Activated T-cell treated with anti-CD3 and anti-CD28 coated beads for 48 hours (primary cell): ENCODE measurements at regions not wholly inside any gene's neighbourhood (a gene's known extent, or its start where the extent isn't known, plus 50 kb on each side); places are given as distances from the start of the nearest gene placed in this dataset.

Experiments
- DNase-seq: peaks from one replicate; pipeline ENCODE4 v3.0.0-alpha.2; 2020; ENCODE audit warnings: low read depth

DNA sequence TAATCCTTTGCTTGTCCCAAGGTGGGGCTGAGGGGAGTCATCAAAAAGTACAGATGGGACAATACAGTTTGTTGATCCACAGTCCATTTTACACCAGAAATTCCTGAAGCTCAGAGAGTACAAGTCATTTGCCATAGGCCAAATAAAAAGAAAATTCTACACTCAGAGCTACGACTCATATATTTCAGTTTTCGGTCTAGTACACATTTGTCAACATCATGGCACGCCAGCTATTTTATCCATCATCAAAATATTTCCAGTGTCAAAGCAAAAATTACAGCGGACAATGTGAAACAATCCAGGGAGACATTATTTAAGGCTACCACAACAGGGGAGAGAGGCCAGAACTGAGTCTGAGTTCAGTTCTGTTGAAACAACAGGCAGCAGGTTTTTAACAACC, 587.5 kb upstream of the DSEL start:
- no peak for DNase-seq

DNA sequence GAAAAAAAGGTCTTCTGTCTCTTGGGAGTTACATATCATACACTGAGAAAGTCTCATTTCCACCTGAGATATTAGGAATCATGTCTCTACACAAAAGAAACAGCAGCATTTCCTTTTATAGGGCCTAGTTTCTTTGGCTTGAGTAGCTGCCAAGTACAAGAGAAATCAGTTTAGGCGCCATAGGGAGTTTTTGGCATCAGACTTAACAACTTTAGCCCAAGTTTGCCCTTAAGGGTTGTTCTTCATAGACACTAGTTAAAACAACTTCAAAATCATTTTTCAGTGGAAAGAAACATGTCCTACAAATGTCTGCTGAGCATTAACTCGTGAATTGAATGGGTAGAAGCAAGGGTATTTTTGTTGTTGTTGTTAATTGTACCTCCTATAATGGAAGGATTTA, 587.0 kb upstream of the DSEL start:
- no peak for DNase-seq

DNA sequence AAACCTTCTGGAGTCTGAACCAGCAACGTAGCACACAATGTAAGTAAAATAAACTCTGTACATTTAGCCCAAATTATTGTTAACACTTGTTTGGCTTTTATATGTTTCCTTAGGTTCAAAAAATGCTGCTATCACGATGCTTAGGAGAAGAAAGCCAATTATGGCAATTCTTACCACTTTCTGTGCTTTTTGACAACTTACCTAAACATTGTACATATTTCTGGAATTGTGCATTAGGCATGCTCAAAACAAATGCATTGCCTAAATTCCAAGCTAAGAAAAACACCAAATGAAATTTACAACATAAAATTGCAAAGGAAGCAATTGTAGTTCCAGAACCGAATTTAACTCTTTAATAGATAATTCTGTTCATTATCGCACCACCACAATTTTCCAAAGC, 585.6 kb upstream of the DSEL start:
- DNase-seq = no peak

DNA sequence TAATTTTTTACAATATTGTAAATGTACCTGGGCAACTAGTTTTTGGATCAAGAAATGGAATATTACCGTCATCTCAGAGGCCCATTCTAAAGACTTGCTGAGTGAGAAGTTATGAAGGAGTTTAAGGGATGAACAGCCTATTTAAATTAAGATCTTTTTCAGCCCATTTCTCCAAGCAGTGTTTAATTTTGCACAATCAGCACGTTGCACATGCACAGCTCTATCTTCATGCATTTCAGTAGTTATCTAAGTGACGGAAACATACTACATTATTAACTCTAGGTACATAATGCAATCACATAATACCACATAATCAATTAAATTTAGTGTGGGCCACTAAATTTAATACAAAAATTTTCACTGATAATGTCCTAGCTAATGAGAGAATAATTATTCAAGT, 582.1 kb upstream of the DSEL start:
- DNase-seq = no peak

DNA sequence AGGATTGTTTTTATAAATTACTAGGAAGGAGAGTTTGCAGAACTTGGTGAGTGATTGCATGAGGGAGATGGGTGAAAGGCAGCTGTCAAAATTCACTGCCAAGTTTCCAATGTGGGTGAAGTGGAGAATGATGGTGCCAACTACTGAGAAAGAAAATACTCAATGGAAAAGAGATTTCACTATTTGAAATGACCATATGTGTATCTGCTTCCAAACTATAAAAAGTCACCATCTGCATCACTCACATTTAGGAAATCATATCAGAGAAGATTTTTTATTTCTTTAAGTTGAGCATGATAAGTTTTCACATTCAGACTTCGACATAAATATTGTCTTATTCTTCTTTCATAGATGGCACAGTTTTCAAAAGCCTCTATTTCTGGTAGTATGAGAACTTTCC, 570.0 kb upstream of the DSEL start:
- no peak for DNase-seq

DNA sequence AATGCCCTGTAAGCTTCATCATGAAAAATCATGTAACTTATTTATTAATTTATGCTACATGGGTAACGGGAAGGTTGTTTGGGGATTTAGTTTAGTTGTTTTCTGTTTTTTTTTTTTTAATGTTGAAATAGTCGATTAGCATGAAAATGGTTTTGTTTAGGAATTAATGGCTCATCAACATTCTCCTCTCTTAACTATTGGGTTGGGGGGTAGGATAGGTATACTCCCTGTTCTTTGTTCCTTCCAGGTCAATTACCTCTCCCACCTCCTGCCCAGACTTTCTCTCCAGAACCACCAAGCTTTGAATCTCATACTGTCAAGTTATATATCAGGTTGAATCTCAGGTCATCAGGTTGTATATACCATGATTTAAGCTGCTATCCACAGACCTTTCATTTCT, 568.7 kb upstream of the DSEL start:
- no peak for DNase-seq

DNA sequence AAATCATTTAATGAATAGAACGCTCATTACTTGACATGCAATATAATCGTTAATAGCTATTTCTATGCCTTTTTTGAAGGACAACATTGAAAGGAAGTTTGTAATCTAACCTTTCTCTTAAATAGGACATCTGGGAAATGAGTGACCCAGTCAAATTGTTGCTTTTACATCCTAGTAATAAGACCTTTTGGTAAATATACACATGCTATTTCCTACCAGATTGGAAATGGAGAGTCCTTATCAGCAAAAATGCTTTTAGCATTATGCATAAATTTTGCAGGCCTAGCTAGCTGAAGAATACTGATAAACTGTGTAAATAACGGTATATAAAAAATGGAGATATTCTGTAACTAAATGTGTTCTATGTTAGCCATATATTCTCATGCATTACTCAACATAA, 567.3 kb upstream of the DSEL start:
- no peak for DNase-seq

DNA sequence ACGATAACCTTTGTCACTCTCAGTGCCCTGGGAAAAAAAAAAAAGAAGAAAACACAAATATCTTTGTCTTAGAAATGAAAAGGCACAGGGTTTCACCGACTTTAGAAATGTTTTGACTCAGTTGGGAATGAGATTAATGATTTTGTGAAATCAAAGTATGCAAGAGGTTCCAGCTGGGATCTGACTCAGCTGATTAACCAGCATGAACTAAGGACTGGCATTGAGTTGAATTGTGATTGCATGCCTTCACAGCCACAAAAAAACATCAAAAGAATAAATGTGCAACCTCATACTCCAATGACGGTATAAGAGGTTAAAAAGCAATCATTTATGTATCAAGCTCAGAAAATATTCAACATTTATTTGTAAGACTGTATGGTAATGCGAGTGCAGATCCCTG, 566.6 kb upstream of the DSEL start:
- DNase-seq = no peak

DNA sequence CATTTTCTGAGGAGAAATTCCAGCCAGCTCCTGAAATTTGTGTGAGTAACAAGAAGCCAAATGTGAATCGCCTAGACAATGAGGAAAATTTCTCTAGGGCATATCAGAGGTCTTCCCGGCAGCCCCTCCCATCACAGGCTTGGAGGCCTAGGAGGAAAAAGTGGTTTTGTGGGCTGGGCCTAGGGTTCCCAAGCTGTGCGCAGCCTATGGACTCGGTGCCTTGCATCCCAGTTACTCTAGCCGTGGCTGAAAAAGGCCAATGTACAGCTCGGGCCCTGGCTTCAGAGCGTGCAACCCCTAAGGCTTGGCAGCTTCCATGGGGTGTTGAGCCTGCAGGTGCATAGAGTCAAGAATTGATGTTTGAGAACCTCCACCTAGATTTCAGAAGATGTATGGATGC, 556.2 kb upstream of the DSEL start:
- no peak for DNase-seq

DNA sequence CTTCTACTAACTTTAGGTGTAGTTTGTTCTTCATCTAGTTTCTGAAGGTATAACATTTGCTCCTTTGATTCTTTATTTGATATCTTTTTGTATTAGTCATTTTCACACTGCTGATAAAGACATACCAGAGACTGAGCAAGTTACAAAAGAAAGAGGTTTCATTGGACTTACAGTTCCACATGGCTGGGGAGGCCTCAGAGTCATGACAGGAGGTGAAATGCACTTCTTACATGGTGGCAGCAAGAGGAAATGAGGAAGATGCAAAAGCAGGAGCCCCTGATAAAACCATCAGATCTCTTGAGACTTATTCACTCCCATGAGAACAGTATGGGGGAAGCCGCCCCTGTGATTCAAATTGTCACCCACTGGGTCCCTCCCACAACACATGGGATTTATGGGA, 544.4 kb upstream of the DSEL start:
- DNase-seq = no peak

DNA sequence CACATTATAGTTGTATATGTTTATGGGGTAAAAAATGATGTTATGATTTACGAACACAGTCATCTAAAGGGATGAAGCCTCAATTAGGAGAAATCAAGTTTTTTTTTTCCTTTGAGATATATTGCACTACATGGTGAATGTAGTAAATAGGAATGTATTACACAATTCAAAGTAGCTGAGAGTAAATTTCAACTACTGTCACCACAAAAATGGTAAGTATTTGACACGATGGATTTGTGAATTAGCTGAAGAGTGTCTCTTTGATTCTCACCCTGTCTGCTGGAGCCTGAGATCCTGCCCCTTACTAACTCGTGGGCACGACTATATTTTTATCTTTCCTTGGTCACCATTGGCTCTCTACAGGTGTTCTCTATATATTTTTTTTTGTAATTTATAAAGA, 540.4 kb upstream of the DSEL start:
- DNase-seq = no peak

DNA sequence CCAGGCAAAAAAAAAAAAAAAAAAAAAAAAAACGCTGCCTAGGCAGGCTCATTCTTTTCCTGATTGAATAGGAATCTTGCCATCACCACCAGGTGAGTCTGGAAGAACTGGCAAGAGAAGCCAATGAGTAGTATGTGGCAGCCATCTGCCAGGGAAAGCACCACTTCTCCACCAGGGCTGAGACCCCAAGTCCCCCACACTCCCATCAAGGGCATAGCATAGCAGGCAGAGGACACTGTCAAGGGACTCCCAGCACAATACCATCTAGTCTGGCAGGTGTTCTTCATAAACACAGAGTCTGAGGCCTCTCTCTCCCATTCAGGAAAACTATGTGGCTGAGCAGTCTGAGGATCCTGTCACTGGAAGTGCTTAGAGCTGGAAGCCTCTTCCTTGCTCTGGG, 538.1 kb upstream of the DSEL start:
- no peak for DNase-seq

DNA sequence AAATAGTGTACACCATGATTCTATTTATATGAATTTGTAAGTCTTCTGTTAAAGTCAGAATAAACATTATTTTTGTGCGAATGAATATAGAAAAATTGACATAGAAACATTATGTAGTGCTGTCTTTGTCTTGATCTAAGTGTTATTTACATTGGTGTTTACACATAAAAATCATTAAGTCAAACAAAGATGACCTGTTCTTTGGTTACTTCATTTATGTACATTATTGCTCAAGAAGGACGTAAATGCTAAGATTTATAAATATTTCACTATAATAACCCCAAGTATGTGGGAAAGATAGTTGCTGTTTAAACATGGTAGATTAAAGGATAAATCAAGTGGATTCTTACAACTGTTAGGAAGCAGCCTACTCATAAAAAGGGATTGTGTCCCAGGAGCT, 536.8 kb upstream of the DSEL start:
- no peak for DNase-seq

DNA sequence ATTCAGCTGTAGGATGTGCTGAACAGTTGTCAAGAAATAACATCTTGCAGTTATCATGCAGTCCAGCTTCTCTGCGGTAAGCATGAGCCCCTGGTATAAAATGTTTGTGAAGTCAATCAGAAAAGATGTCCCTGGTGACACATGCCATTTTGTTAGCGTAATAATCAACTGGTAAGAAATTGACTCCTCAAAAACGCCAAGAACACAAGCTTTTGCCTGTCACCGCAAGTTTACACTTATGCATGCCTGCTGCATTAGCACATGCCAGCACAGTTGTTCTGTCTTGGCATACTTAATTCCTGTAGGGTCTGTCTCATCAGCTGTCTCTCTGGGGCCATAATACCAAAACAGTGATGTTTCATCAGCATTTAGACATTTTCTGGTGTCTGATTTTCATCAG, 524.8 kb upstream of the DSEL start:
- no peak for DNase-seq

DNA sequence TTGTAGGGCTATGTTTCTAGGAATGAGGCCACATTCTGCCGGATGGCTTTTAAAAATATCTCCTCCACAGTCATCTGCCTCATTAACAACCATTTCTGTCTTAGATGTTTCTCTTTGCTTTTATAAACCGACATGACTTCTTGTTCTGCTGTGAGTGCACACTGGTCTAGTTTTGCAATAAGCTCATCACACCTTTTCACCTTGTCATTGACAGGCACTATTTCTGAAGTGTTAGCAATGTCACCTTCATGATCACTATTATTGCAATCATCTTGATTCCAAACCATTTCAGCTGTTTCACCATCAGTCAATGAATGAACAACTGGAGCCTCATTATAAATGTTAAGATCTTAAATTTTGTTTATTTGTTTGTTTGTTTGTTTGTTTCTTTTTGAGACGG, 523.7 kb upstream of the DSEL start:
- DNase-seq = no peak

DNA sequence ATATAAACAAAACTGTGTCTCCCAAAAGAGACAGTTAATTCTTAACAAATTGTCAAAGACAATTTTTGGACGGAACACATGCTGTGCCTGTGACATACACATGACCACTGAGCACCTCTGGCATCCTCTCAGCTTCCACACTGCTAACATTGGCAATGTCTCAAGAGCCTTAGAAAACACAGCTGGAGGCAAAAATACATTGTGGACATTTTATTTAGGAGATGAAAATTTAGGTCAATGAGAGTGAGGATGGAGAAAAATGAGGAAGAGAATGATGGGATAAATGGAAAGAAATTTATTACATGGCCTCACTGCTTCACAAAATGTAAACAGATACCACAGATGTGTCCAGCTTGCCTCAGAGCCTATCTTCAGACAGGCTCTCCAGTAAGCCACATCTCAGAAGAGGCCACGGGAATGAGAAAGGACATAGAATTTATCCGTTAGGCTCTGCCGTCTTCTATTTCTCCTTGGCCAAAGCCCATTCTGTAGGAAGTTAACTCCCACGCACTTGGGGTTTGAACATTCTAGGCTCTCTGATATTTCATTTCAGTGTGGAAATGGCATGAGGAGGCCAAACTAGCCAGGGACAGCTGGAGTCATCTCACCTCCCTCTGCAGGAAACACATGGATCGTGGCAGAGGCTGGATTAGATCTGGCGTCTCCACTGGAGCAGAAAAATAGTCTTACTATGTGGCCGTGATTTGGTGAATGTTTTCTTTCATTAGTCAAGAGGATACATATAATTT, 519.4 kb upstream of the DSEL start:
- no peak for DNase-seq

DNA sequence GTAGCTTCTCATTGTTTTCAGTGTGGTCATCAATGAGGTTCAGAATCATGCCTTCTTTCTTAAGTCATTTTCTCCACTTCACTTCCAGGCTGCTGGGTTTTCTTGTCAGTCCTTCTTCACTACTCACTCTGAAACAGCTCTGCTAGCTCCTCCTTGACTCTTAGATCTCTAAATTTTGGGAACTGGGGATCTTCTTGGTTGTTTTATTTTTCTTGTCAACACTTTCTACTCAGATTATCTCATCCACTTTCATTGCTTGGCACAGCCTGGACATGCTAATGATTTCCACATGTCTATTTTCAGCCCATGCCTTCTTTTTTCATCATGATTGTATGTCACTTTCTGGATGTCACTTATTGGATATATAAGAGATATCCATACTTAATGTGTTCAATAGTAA, 517.8 kb upstream of the DSEL start:
- no peak for DNase-seq

DNA sequence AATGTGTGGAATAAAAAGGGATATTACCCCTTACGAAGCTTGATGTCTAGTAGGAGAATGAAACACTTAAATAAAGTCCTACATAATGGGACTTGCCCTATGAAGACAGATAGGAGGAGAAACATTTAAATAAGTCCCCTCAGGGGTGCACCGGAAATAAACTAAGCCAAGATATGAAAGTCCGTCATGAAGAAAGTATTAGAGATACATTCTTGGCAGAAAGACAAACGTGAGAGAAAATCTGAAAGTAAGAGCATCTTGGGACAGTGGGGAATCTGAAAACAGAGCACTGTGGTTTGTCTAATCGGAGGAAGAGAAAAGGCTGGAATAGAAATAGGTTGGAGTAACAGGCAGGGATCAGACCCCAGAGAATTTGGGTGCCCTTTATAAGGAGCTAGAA, 516.9 kb upstream of the DSEL start:
- no peak for DNase-seq

DNA sequence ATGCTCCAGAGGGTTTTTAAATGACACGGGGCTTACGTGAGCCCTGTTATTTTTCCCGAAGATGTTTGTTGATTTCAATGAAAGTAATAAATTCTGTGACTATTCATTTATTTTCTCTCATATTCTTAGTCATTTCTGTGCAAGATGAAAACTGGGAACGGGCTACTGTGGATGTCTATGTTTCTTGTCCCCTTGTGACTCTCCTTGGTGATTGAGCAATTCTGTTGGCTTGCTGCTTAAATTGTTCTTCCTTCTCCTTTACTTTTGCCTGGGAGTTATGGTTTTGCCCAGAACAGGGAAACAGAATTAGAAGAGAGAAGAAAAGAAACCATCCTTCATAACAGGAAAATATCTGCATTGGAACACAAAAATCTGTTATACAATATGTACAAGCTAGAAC, 508.2 kb upstream of the DSEL start:
- DNase-seq = no peak

DNA sequence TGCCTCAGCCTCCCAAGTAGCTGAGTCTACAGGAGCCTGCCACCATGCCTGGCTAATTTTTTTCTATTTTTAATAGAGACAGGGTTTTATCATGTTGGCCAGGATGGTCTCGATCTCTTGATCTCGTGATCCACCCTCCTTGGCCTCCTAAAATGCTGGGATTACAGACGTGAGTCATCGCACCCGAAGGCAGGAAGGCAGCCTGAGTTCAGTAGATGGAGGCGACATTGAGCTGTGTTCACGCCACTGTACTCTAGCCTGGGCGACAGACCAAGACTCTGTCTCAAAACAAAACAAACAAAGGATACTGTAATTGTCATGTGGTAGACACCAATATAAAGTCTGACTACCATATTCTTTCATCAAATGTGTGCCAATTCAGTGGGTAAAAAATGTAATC, 500.9 kb upstream of the DSEL start:
- DNase-seq = no peak

DNA sequence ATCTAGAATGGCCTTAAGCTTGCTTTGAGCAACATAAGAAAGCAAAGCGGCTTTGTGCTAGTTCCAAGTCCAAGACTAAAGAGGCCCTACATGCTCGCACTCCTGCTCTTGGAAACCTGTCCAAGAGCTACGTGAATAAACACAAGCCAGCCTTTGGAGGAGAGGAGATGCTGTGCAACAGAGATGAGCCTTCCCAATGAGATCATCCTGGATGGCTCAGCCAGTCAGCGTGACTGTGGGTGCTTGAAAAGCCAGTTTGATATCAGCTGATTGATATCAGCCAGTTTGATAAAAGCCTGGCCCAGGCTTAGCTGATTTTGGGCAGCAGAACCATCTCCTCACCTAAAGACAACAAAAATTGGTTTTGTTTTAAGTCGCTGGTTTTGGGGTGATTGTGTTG, 481.0 kb upstream of the DSEL start:
- no peak for DNase-seq

DNA sequence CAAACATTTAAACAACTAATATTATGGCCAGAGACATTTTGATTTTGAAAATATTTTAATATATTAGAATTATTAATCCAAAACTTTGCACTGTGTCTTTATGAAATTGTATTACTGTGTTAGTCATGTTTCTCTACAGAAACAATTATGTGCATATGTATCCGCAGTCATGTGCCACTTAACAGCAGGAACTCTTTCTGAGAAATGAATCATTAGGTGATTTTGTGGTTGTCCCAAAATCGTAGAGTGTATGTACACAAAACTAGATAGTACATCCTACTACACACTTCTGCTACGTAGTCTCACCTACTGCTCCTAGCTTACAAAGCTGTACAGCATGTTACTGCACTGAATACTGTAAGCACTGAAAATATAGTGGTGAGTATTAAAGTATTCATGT, 479.2 kb upstream of the DSEL start:
- DNase-seq = no peak

DNA sequence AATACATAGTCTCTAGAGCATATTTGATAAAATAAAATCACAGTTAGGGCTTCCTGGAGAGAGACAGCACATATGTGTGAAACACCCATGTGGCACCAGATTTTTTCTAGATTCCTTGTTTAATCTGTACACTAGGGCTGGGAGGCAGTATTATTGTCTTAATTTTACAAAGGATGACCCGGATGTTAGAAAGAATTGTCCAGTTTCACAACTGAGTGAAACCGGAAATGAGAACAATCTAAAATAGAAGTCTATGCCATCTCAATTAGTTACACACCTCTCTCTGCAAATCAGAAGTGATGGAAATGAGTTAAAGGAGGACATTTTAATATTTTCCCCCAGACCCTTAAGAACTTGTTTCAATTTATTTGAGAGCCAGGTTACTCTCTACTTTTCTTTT, 463.7 kb upstream of the DSEL start:
- DNase-seq = no peak

DNA sequence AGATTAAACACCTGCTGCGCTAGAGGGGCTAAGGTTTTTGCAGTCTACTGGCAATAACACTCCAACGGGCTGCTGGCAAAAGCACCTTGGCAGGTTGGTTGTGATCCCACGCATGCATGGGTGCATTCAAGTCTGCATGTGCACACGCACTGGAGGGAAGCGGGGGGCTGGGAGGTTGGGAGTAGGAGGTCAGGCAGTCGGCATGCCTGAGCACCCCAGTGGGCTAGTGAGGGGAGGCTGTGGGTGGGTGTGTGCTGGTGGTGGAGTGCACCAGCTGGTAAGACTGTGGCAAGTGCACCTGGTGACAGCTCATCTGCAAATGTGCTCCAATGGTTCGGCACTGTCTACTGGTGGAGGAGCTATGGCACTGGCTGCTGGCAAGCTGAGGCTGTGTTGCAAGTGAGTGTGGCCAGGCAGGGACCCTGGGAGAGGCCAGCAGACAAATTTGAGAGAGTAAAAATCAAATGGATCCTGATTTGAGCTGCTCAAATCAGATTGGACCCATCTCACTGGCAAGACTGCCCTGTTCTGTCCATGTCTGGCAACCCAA, 460.6 kb upstream of the DSEL start:
- DNase-seq = no peak

DNA sequence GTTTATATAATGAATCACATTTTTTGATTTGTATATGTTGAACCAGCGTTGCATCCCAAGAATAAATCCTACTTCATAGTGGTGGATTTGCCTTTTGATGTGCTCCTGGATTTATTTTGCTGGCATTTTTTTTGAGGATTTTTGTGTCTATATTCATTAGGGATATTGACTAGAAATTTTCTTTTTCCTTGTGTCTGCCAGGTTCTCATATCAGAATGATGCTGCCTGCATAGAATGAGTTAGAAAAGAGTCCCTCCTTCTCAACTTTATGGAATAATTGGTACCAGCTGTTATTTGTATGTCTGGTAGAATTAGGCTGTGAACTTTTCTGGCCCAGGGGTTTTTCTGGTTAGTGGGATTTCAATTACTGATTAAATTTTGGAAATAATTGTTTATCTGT, 457.4 kb upstream of the DSEL start:
- no peak for DNase-seq
